Epithelial cell of proximal tubule (primary cell): ENCODE measurements at regions not wholly inside any gene's neighbourhood (a gene's known extent, or its start where the extent isn't known, plus 50 kb on each side); places are given as distances from the start of the nearest gene placed in this dataset.

Experiments
- DNase-seq: peaks from one replicate; pipeline ENCODE4 v3.0.0-alpha.2; 2011; ENCODE audit warnings: low read depth
- H3K4me3 ChIP-seq: 2 replicates; pipeline ENCODE4 v1.5.1; 2011; ENCODE audit warnings: low read depth, mild to moderate bottlenecking, low read length
- TF ChIP-seq, protein P1 (sequence below): conservative IDR thresholded peaks from 2 replicates; pipeline ENCODE4 v1.5.1; 2012; ENCODE audit warnings: low read depth, mild to moderate bottlenecking, low read length

DNA sequence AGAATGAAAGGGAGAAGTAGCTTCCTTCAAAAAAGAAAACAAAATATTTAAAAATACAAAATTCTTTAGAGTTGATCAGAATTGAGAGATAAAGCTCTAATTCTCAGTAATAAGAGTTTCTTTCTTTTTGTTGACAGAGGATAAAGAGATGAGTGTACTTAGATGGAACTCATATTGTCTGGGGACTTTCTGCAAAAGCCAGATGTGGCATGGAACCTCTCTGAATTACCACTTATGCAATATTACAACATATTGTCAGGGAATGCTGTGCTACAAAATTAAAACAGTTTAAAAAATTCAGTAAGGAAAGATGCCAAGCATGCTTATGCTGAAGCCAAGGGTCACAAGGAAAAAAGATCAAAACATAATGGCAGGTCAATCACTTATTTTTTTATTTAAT lies 386.6 kb upstream of the LRATD1 start:
- no peak for DNase-seq
- no peak overlapping the region for H3K4me3 ChIP-seq
- TF ChIP-seq, protein P1, sequence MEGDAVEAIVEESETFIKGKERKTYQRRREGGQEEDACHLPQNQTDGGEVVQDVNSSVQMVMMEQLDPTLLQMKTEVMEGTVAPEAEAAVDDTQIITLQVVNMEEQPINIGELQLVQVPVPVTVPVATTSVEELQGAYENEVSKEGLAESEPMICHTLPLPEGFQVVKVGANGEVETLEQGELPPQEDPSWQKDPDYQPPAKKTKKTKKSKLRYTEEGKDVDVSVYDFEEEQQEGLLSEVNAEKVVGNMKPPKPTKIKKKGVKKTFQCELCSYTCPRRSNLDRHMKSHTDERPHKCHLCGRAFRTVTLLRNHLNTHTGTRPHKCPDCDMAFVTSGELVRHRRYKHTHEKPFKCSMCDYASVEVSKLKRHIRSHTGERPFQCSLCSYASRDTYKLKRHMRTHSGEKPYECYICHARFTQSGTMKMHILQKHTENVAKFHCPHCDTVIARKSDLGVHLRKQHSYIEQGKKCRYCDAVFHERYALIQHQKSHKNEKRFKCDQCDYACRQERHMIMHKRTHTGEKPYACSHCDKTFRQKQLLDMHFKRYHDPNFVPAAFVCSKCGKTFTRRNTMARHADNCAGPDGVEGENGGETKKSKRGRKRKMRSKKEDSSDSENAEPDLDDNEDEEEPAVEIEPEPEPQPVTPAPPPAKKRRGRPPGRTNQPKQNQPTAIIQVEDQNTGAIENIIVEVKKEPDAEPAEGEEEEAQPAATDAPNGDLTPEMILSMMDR, result no peak

DNA sequence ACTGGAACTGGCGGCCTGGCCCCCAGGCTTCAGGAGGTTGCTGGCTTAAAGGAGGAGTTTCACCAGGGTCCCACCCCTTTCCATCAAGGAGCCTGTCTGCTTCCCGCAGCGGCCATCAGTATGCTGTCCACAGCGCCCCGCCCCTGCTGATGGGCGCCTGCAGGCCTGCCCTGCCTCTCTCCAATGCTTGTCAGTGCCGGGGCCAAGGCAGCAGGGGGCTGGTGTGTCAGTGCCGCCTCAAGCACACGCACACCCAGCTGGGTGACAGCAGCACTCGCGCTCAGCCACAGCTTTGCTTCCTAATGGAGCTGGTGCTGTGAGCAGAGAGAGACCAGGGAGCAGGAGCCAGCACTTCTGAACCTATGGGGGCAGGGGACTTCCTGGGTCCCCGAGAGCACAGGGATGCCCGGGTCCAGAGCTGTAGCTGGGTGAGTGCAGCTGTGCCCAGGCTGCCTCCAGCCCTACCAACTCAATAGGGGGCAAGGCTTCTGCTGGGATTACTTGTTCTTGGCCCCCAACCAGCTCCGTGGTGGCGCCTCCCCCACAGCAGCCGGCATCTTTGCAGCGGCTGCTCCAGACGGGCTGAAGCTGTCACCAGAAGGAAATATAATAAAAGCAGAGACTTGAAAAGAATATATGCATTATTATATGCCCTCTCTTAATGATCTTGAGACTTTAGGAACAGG lies 377.2 kb upstream of the LRATD1 start:
- TF ChIP-seq, protein P1, result no peak
- H3K4me3 ChIP-seq, result no peak overlapping the region
- DNase-seq, result no peak

DNA sequence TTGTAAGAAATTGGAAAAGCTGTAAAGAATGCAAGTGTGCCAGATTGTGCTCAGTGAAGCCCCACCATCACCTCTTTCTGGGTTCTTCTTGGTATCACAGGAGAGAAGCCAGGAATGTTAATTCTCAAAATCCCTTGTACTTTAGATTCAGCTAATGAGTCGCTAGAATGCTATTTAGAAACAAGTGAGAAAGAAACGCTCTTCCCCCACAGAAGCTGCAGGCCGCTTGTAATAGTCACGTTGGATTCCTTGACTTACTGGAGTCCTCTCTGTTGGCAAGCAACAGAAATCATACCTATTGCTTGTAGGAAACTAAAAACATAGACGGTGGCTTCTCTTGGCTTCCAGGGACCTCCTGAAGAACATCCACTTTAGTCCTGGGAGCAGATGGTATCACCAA lies 375.6 kb upstream of the LRATD1 start:
- no peak overlapping the region for H3K4me3 ChIP-seq
- no peak for DNase-seq
- TF ChIP-seq, protein P1, result no peak

DNA sequence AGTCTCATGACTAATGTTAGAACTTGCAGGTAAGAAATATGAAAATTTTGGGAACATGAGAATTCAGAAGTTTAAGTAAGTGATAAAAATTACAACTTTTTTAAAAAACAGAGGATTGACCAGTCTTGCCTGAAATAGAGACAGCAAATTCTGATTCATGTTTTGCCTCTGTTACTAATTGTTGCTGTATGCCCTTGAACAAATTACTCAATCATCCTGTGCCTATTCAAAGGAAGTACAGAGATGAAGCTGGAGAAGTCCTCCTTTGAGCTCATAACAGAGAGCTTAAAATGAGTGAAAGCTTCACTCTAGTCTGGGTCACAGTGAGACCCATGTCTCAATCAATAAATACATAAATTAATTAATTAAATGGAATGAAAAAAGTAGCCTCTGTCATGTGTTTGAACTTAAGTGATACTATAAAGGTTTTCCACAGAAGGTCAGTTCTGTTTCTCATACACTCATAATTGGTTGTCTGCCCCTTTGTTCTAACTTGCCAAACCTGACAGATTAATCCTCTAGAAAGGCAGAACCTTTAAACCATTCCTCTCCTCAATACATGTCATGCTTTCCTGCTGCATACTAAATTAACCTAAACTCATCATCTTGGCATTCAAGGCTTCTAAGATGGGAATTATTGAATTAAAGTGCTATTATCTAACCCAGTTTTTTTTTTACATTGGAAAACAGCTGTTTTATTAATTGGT lies 374.6 kb upstream of the LRATD1 start:
- no peak for DNase-seq
- TF ChIP-seq, protein P1, result no peak
- no peak overlapping the region for H3K4me3 ChIP-seq

DNA sequence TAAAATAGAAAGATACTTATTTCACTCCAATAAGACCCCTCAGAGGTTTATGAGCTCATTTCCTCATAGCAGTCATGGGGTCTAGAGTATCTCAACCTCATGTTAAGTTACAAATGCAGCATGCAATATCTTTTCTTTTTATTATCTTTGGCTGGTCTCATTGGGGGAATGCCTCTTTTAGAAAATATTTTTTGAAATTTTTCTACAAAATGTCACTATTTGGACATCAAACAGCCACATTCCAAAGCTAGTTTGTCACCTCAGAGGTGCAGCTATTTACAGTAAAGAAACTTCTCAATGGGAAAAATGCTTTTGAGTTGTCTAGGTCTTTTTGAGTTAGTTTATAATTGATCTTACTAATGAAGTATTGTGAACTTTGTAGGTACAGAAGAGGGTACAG lies 370.7 kb upstream of the LRATD1 start:
- H3K4me3 ChIP-seq, result no peak overlapping the region
- TF ChIP-seq, protein P1, result no peak

DNA sequence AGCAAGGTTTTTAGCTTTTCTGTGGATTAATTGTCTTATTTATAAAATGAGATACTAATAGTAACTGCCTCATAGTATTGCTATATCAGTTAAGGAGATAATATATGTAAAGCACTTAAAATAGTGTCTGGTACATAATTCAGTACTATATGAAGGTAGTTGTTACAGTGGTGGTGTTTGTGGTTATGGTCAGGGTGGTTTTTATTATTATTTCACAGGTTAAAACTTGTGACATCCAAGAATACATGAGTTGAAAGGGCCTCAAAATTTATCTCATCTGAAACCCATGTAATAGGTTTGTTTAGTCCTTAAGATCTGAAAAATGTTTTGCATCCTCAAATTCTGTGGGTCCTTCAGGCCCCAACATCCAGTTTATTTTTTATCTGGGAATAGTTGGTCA lies 369.5 kb upstream of the LRATD1 start:
- TF ChIP-seq, protein P1, result no peak
- no peak for DNase-seq
- H3K4me3 ChIP-seq, result no peak overlapping the region

More for the DNA sequence above, 370.7 kb upstream of the LRATD1 start:
- no peak for DNase-seq
